Colonic mucosa (tissue), 4 donors: ENCODE measurements at regions not wholly inside any gene's neighbourhood (a gene's known extent, or its start where the extent isn't known, plus 50 kb on each side); places are given as distances from the start of the nearest gene placed in this dataset.

Experiments
- DNase-seq: peaks from one replicate; pipeline ENCODE4 v3.0.0-alpha.2; 2020
- H3K27ac ChIP-seq: fragments of 200-600 bp; one replicate; pipeline ENCODE4 v1.8.0; 2021
- H3K27me3 ChIP-seq: fragments of 200-600 bp; one replicate; pipeline ENCODE4 v1.8.0; 2021
- H3K36me3 ChIP-seq: fragments of 200-600 bp; one replicate; pipeline ENCODE4 v1.8.0; 2021
- H3K4me1 ChIP-seq: fragments of 200-600 bp; one replicate; pipeline ENCODE4 v1.8.0; 2021; ENCODE audit warnings: mild to moderate bottlenecking
- H3K4me3 ChIP-seq: fragments of 200-600 bp; one replicate; pipeline ENCODE4 v1.8.0; 2021
- H3K9ac ChIP-seq, 2 donors: one replicate each; pipeline ENCODE4 v1.7.0; 2013; ENCODE audit warnings: control low read depth in 2 of 2, low read depth in 2 of 2, low read length in 2 of 2
- H3K9me3 ChIP-seq: fragments of 200-600 bp; one replicate; pipeline ENCODE4 v1.8.0; 2021
- intact Hi-C: fragments of 100-400 bp; cut with DNase I; formaldehyde crosslinking; loops from one replicate; pipeline ENCODE4 v1.14.1; 2022
- TF ChIP-seq, protein P1 (sequence below): fragments of 200-600 bp; IDR thresholded peaks from one replicate; pipeline ENCODE4 v1.8.0; 2022; ENCODE audit warnings: antibody characterized with exemption, mild to moderate bottlenecking
- donor health status: healthy.
- donor health status: DM: no; HTN: no; CAD: no.
- donor health status: DM: no; HTN: no; CAD: no.

DNA sequence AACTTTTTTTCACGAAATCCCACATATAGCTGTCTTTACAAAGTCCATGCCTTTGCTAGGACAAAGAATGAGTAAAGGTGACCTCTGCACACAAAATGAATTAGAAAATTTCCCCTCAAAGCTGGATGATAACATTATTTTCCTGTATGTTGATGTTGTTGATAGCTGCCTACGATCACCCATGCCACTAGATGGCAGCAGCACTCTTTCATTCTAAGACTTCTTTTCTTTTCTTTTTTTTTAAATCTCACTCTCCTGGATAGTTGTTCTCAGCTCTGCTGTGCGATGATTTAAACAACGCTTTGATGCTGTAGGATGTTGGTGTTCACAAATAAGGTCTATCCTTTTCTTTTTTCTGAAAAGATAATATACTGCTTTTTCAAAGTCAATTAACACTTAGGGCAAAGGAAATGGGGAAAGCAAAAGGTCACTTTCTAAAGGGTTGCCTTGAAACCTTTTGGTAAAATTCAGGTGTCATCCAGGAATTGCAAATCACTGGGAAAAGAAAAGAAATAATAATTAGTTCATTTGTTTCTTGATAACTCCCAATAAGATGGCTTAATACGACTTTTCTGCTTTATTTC is 266.8 kb downstream of the C4orf33 start:
- Histone ChIP-seq H3K27ac (no peak overlapping the region), H3K9me3 (no peaks in the 10 kb centered on the region), H3K4me1 (no peaks in the 10 kb centered on the region), H3K4me3 (no peak overlapping the region), H3K36me3 (no peaks in the 10 kb centered on the region), H3K27me3 (no peaks in the 10 kb centered on the region), H3K9ac (no peak overlapping the region)
- peak; percentile 57 for DNase-seq
- intact Hi-C loops: loop anchor here (5.0 kb wide), 1 partner anchor 280 kb away; no protein-coding TSS in a partner anchor
- TF ChIP-seq, protein P1, sequence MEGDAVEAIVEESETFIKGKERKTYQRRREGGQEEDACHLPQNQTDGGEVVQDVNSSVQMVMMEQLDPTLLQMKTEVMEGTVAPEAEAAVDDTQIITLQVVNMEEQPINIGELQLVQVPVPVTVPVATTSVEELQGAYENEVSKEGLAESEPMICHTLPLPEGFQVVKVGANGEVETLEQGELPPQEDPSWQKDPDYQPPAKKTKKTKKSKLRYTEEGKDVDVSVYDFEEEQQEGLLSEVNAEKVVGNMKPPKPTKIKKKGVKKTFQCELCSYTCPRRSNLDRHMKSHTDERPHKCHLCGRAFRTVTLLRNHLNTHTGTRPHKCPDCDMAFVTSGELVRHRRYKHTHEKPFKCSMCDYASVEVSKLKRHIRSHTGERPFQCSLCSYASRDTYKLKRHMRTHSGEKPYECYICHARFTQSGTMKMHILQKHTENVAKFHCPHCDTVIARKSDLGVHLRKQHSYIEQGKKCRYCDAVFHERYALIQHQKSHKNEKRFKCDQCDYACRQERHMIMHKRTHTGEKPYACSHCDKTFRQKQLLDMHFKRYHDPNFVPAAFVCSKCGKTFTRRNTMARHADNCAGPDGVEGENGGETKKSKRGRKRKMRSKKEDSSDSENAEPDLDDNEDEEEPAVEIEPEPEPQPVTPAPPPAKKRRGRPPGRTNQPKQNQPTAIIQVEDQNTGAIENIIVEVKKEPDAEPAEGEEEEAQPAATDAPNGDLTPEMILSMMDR: peak; percentile 67

DNA sequence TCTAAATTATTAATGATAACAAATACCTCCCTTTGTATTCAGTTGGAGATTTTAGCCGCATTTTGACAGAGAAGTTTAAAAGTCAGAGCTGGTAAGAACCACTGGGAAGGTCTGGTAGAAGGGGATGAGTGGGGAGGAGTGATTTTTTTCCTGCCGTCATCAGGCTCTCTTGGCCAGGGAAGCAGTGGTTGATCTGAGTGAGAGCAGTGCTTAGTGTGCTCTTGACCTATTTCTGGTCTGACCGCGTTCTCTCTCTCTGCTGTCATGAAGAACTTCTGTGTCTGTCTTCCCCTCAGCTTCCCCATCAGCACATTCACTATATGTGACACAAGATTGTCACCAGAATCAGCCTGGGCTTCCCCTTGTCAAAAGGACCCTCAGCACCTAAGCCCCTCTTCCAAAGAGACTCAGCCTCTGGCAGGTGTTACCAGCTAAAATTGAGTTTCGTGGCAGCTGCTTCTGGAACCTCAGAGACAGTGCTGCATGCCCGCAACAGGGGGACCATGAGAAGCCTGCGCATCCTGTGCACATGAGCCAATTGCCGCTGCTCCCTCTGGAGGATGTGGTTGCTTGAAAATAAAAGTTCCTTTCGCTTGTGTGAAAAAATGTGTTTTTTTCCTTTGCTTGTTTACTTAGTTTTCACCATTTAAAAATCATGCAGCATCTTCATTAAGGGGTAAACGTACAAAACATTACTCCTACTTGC is 268.9 kb downstream of the C4orf33 start:
- Histone ChIP-seq H3K9ac (no peak overlapping the region), H3K4me3 (no peak overlapping the region), H3K9me3 (no peaks in the 10 kb centered on the region), H3K4me1 (no peaks in the 10 kb centered on the region), H3K27me3 (no peaks in the 10 kb centered on the region), H3K36me3 (no peaks in the 10 kb centered on the region), H3K27ac (no peak overlapping the region)
- TF ChIP-seq, protein P1: no peak
- intact Hi-C loops: loop anchor here (5.0 kb wide), 1 partner anchor 277 kb away; no protein-coding TSS in a partner anchor
- no peak for DNase-seq

DNA sequence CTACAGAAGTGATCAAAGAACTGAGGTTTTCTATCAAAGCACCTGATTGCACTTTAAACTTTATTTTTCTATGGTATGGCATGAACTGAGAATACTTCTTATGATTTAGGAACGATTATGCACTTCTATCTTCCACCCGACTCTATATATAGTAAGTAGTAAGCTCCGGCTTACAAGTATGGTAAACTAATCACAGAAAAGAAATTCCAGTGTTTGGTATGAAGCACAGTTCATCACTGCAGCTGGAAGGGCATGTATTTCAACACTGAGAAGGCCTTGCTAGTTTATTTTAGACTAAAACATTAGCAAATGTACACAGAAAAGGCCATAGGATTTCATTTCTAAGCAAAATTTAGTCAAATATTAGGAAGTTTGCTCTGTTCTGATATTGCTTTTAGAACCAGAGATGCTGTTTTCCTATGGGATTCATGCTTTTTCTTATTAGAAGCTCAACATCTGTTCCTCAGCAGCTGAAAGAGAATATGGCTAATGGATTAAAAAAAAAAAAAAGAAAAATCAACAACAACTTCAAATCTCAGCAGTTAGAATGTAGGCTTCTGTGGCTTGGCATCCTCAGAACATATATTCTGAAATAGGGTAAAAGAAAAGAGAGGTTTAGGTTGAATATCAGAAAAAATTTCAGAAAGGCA is 273.5 kb downstream of the C4orf33 start:
- intact Hi-C loops: no loop called here
- no peaks in the 10 kb centered on the region for H3K36me3 ChIP-seq
- H3K4me1 ChIP-seq: no peaks in the 10 kb centered on the region
- no peak overlapping the region for H3K4me3 ChIP-seq
- H3K9me3 ChIP-seq: no peaks in the 10 kb centered on the region
- H3K9ac ChIP-seq: no peak overlapping the region
- TF ChIP-seq, protein P1: no peak
- no peaks in the 10 kb centered on the region for H3K27me3 ChIP-seq
- no peak for DNase-seq
- no peak overlapping the region for H3K27ac ChIP-seq

DNA sequence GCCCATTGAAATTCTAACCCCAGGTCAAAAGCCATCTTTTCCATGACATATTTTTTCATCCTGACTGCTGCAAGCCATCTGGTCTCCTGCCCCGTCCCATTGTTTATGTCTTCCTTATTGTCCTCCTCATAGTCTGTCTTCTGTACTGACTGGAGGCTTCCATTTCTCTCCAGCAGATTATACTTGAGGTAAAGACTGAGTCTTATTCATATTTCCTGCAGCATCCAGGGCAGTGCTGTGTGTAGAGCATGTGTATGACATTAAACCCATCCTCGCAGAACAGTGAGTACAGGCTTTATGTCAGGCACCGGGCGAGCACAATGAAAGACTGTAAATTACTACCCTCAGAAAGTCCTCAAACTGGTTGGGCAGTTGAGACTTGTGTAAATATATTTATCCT is 275.1 kb downstream of the C4orf33 start:
- TF ChIP-seq, protein P1: no peak
- Histone ChIP-seq H3K27me3 (no peaks in the 10 kb centered on the region), H3K4me1 (no peaks in the 10 kb centered on the region), H3K4me3 (no peak overlapping the region), H3K9me3 (no peaks in the 10 kb centered on the region), H3K36me3 (no peaks in the 10 kb centered on the region), H3K27ac (no peak overlapping the region), H3K9ac (no peak overlapping the region)
- intact Hi-C loops: no loop called here
- no peak for DNase-seq

DNA sequence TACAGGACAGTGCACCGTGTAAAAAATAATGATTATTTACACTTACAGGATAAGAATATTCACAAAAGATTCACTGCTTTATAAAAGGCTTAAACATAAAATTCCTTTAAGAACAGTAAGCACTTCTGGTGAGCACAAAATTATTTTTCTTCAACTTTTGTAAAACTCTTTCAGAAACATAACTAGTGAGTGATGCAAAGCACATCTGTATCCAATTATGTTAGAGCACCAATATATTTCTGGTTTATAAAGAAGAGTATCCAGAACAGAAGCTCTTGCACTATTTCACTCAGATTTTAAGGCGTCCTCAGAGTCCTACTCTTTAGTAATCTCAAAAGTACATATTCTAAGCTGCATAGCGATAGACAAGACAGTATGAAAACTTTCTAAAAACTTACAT is 276.0 kb downstream of the C4orf33 start:
- no peaks in the 10 kb centered on the region for H3K36me3 ChIP-seq
- no peaks in the 10 kb centered on the region for H3K4me1 ChIP-seq
- H3K27ac ChIP-seq: no peak overlapping the region
- intact Hi-C loops: no loop called here
- DNase-seq: no peak
- TF ChIP-seq, protein P1: no peak
- no peaks in the 10 kb centered on the region for H3K27me3 ChIP-seq
- no peaks in the 10 kb centered on the region for H3K9me3 ChIP-seq
- no peak overlapping the region for H3K4me3 ChIP-seq
- no peak overlapping the region for H3K9ac ChIP-seq
